LoVo (cell line): ENCODE measurements at regions not wholly inside any gene's neighbourhood (a gene's known extent, or its start where the extent isn't known, plus 50 kb on each side); places are given as distances from the start of the nearest gene placed in this dataset.
"Not testable (repeated sequence)": the region's sequence is repeated elsewhere in the genome, so short reads cannot be mapped to it uniquely, and the experiment has no call there.

Experiments
- DNase-seq: peaks from one replicate; pipeline ENCODE4 v3.0.0-alpha.2; 2016; ENCODE audit warnings: low spot score

DNA sequence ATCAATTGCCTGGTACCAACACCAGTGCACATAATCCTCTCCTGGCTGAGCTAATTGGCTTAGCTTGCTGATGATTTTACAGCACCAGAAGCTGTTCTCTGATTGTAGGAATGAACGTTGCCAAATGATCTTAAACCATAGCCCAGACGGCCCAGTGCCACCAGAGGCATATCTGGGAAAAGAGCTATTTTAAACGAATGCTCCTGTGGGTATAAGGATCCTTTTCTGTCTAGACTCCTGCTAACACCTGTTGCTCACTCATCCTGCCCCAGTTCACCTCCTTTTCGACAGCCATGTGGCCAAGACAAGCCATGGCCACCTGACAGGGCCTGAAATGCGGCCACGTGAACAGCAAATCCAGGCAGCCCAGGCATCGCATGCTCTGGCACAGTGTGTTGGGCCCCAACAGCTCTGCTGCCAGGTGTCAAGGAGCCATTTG, 289.9 kb upstream of the SLC30A5 start:
- DNase-seq: no peak

DNA sequence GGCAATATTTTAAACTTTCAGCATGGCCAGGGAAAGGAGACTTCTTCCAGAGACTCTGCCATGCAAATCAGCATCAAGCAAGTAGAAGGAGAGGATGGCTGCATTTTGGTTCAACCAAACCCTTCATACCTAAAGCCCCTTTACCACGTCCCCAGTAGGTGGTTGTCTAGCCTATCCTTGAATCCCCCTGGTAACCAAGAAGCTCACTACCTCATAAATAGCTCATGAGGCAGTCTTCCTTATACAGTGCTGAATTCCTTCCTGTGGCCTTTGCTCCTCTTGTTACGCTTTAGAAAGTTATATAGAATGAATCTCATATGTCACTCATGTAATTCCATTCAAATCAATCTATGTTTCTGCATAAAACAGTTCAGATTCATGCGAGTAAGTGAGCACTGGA, 289.5 kb upstream of the SLC30A5 start:
- no peak for DNase-seq

DNA sequence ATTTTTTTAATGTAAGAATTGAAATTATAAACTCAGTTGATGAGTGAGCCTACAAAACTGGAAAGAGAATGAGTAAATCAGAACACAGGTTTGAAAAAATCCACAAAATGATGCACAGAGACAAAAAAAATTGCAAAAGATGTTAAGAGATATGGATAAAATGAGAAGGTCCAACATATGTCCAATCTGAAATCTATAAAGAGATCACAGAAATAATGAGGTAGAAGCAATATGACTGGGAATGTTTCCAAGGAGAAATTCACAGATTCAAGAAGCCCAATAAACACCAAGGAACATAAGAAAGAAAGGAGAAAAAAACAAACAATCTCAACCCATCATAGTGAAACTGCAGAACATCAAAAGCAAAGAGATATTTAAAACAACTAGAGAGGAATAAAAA, 288.4 kb upstream of the SLC30A5 start:
- no peak for DNase-seq

DNA sequence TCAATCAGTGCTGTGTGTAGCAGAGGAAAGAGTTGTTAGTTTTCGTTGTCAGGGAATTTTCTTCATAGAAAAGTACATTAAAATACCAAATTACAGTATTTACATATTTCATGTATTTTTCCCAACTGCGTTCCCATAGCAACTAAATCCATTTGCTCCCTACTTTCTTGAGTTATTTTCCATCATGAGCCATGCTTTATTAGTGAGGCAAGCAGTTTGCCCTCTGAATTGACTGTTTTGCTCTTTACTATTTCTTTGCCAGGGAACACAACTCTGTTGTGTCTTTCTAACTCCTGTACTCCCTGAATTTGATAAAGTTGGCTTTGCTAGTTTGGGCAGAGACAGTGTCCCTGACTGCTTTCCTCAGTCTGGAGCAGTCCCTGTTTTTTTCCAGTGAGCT, 276.2 kb upstream of the SLC30A5 start:
- no peak for DNase-seq

DNA sequence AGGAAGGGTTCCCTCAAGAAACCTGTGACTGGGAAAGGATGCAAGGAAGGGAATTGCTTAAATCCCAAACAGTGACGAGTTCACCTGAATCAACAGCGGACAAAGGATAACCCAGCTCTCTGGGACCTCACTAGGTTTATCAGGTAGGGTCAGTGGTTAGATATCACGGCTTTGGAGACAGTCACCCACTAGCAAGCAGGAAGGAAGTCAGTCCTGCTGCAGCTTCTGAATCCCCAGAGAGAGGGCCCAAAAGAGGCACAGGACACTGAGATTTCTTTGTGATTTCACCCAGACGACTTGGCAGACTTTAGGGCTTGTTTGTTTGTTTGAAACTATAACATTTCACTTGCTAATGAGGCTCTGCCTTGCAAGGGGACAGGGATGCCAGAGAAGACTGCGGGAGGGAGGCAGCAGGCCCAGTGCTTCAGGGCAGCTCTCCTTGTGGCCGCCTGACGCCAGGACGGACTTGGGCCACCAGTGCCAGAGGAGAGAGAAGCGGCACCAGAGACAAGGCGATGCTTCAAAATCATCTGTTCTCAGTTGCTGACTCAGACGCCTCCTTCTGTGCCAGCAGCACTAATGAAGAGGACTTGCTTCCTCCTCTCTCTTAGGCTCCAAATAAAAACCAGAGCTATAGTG, 275.6 kb upstream of the SLC30A5 start:
- DNase-seq: no peak

DNA sequence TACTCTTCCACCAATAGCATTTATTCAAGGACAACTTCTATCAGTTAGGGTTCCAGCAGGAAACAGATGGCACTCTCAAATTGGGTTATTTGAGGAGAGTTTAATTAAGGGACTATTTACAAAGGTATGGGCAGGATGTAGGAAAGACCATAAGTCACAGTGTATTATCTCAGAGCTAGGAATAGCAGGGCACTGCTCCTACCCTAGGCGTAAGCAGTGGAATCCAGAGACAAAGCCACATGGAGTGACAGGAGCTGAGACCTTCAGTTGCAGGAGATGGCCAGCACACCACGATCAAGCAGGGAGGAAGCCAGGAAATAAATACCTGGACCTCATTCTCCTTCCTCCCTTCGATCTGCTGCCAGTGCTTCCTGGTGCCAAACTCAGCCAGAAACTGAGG, 274.9 kb upstream of the SLC30A5 start:
- DNase-seq: no peak

DNA sequence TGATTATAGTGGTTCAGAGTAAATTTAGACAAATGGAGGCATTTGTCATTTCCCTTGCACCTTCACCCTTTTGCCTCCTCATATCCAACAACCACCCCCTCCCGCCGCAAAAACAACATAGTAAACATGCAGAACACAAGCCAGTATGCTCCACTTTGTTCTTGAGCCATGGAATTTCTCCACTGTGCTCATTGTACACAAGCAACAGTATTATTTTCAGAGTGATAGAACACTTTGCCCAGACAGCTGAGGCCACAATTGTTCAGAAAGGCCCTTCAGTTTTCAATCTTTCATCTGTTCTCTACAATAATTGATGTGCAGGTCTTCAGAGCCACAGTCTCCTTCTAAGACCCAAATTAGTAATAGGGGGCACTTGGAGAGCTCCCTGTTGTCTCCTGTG, 272.8 kb upstream of the SLC30A5 start:
- DNase-seq: no peak

DNA sequence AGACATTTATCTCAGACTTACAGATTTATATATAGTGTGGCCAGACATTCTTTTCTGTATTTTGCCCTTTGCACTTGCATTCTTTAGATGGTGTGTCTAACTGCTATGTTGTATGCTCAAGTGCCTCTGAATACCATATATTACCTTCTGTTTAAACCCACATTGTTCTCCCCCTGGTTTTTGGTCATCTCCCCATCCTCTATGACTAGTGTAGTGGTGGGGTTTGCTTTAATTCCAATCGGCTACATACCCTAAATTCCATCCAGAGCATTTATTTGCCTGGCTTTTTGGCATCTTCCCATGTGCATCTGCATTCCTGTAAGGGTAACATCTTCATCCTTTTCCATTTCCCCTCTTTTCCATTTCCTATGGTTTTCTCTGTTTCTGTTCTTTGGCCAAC, 271.0 kb upstream of the SLC30A5 start:
- no peak for DNase-seq

DNA sequence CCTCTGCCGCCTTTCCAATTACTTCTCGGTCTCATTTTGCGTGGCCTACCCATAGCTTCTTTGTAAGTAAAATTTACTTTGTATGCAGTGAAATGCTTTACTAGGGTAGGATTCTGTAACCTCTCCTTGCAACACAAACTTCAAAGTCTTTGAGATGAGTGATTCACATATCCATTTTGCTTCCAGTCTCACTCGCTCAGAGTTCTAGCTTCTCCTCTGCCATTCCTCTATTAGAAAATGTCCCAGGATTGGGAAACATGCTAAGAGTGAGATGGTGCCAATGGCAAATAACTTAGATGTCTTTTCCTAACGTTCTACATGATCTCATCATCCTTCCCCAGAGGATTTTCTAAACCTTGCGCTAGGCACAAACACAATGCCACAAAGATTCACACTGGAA, 270.5 kb upstream of the SLC30A5 start:
- DNase-seq: no peak

DNA sequence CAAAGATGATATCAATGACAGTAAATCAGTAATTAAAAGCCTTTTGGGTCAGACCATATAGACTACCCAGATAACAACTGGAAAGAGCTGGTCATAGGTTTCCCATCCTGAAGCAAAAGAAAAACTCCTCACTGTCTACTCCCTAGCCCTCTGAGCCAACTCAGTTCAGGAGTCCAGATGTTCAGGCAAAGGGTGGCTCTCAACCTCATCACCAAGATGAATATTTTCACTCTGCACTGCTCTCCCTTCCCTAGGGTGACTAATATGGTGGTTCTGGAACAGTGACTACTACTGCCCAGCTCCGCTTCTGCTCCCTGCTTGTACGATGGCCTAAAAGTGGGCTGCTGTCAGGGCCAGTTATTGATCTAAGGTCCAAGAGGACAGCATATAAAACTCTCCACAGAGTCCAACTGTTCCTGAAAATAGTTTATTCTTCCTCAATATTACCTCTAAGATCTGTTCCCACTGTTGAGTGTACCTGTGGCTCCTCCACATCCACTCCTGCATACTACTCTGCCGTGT, 263.4 kb upstream of the SLC30A5 start:
- DNase-seq: no peak

DNA sequence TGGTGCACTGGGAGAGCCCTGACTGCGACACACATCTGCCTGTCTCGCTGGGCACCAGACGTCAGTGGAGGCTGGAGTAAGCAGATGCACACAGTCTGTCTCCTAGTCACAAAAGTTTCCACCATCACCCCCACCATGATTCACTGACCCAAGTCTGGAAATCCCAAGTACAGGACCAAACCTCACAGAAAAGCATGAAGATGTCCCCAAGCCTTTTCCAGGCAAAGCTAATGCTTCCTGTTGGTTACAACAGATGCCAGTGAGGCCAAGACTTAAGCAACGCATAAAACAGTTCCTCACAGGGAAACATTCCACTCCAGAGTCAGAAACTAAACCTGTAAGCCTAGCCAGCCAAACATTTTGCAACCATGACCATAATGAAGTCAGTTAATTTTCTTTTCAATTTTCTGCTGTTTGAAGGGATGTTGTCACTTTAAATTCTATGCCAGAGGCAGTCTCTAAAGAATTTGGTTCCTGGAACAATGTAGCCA, 259.3 kb upstream of the SLC30A5 start:
- no peak for DNase-seq

DNA sequence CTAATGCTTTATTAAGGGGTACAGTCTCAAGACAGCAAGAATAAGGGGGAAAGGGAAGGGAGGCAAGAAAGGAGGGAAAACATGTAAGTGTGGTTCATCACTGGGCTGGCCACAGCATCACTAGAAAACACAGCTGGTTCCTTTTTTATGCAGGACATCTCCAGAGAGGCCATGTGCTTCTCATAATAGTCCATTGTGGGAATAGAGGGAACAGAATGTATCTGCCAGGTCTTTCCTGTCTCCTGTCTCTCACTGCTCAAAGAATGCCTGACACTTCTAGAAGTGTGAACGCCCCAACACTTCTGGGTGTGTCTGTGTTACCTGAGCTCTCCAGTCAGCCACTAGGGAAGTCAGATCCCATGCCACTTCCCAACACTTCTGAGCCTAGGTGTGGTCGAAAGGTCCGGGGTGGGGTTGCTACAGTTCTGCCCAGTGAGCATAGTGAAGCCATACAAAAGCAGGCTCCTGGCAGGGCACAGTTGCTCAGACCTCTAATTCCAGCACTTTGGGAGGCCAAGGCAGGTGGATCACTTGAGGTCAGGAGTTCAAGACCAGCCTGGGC, 255.6 kb upstream of the SLC30A5 start:
- DNase-seq: no peak

DNA sequence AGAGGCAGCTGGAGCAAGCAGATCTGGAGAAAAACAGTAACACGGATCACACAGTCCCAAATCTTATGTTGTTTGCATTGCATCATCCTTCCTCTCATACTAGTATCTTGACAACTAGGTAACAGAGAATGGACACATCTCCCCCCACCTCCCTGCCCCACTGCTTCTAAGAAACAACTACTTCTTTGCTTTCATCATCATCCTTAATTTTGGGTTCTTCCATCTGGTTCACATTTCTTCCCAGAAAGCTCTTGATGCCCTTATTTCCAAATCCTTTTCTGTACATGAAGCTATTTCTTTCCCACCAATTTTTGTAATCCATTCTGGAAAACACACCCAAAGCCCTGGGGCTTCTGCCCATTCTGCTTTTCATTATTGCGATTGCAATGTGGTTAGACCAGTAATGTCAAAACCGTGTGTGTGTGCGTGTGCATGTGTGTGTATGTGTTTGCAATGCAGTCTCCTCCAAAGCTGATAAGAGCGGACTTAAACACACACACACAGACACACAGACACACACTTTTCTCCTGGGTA, 254.7 kb upstream of the SLC30A5 start:
- DNase-seq: no peak

DNA sequence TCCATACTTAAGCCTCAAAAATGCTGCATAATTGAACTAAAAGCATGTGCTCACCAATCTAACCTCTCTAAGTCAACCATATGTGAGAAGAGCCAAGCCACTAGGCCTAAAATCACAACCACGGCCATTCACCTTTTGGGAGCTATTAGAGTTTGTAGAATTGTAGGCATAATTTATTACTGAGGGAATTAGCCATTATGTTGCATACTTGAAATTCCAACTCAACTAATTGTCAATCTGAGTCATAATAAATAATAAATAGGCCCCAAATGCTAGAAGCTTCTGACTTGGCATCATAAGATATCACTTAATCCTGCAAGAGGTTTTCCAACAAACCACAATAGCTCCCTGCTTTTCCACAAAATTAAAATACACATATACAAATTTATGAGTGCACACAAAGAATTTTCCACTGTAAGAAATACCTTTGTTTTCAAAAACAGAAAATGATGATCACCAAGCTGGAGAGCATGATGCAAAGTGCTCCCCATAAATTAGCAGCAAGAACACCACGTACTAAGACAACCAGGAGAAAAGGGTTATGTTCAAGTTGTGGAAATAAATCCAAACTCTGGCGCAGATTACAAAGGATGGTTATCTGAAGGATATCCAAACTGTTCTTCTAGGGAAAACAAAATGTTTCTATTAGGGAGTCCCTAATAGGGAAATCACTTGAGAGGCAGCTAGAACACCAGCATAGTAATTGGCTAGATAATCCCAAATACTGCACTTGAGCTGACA, 250.0 kb upstream of the SLC30A5 start:
- DNase-seq: no peak

DNA sequence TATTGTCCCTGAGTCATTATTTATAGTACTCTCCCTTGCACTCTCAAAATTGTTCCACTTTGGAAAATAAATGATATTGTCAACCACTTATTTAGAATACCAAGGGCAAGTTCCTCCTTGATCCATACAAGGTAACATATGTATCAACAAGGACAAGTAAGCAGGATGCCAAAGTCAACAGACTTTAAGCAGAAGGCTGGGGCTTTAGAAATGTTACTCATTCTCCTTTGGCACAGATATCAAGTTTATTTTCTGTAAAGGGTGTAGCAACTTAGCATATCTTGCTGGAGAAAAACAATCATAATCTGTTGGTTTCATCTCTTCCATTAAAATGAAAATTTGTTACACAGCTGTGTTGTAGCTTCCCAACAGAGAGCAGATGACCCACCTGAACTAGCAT, 248.7 kb upstream of the SLC30A5 start:
- no peak for DNase-seq

DNA sequence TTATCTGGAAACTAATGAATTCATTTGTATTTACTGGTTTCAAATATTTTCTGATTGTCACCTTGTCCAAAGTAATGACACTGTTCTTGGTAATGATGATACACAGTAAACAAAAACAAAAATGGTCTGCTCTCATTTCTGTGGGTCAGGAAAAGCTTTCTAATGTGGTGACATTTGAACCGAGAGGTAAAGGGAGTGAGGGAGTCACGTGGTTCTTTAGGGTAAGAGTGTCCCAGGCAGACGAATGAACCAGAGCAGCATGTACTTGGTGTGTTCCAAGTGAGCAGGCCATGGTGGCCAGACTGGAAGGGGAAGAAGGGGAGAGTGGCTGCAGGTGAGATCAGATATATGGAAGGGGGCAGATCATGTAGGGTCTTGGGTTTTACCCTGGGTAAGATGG, 247.0 kb upstream of the SLC30A5 start:
- DNase-seq: no peak

DNA sequence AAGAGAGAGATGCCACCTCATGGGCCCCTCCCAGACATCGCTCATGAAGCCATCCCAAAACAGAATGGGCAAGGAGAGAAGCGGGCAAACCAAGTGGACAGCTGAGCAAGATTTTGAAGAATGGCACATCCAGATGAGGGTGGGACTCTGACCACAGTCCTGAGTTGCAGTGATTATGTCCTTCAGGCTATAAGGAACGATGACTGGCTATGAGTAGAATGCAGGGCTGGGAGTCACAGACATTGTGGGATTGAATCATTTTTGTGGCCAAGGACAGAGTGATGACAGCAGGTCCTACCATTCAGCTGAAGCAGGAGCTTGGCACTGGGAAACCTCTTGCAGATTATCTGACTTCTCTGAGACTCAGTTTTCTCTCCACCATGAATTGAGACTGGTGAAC, 245.7 kb upstream of the SLC30A5 start:
- no peak for DNase-seq

DNA sequence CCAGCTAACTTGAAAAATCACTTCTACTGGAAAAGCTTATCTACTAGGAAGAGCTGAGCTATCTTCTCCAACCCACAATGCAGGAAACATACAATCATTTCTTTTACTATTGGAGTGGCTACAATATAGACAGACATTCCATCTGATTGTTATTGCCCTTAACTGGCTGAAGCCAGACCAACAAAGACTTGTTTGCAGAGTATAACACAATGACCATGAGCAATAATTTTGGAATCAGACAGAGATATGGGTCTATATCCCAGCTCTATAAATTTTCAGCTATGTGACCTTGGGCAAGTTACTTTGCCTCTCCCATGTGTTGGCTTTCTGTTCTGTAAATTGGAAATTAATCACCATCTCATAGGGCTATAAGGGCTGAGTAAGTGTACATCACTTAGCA, 244.7 kb upstream of the SLC30A5 start:
- no peak for DNase-seq

DNA sequence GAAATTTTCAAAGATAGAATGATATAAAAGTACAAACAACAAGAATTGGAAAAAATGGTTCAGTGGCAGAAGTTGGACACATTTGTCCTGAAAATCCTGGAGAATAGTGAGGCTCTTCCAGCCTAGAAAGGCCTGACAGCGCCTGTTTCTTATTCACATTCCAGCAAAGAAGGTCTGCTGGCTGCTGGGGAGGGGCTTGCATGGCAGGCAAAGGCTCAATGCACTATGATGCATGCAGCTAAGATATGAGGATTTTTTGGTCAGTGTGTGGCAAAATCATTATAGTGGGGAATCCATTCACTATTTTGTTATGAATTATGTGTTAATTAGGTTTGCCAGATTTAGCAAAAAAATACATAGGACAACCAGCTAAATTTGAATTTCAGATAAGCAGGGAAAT, 243.9 kb upstream of the SLC30A5 start:
- DNase-seq: no peak

DNA sequence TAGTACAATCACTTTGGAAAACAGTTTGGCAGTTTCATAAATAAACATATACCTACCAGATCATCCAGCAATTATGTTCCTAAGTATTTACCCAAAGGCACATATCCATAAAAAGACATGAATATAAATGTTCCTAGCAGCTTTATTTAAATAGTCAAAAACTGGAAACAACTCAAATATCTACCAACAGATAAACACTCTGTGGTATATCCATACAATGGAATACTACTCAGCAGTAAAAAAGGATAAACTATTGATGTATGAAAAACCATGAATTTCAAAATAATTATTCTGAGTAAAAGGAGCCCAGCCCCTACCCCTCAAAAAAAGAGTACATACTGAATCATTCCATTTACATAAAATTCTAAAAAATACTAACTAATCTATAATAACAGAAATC, 232.7 kb upstream of the SLC30A5 start:
- DNase-seq: no peak

DNA sequence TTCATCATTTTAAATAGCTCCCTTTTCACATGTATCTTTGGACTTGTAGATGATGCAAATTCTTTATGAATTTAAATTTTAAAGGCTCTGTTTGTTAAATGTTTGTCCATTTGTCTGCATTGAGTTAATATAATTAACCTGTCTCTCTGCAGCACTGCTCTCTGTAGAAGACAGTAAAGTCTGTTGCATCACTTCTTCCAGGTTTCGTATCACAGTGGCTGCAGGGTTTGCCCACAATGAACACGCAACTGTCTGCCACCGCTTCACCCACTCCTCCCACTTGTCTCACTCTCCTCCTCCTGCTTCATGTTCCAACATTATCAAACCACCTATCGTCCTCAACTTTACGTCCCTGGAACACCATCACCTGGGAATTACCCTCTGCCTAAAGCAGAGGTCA, 231.3 kb upstream of the SLC30A5 start:
- DNase-seq: no peak

DNA sequence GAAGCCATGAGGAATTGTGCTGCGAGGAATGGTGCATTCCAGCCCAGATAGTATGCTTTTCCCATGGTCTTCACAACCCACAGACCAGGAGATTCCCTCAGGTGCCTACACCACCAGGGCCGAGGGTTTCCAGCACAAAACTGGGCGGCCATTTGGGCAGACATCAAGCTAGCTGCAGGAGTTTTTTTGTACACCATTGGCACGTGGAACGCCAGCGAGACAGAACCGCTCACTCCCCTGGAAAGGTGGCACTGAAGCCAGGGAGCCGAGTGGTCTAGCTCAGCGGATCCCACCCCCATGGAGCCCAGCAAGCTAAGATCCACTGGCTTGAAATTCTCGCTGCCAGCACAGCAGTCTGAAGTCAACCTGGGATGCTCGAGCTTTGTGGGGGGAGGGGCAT, 228.6 kb upstream of the SLC30A5 start:
- DNase-seq: not testable (repeated sequence)
